Coronary artery (tissue), 2 donors: ENCODE measurements at regions not wholly inside any gene's neighbourhood (a gene's known extent, or its start where the extent isn't known, plus 50 kb on each side); places are given as distances from the start of the nearest gene placed in this dataset.

Experiments used
- DNase-seq: peaks from one replicate; pipeline ENCODE4 v3.0.0-alpha.2; 2017; ENCODE audit warnings: low spot score
- H3K27ac ChIP-seq, 2 donors: fragments of 200-600 bp; sonication (generic); one replicate each; pipeline ENCODE4 v1.5.1; 2016 to 2019
- H3K4me3 ChIP-seq: fragments of 200-600 bp; sonication (generic); 2 replicates; pipeline ENCODE4 v1.5.1; 2016; ENCODE audit warnings: mild to moderate bottlenecking, moderate library complexity
- CTCF ChIP-seq: fragments of 200-600 bp; sonication (generic); IDR thresholded peaks from one replicate; pipeline ENCODE4 v1.5.1; 2019; ENCODE audit warnings: antibody characterized with exemption

DNA sequence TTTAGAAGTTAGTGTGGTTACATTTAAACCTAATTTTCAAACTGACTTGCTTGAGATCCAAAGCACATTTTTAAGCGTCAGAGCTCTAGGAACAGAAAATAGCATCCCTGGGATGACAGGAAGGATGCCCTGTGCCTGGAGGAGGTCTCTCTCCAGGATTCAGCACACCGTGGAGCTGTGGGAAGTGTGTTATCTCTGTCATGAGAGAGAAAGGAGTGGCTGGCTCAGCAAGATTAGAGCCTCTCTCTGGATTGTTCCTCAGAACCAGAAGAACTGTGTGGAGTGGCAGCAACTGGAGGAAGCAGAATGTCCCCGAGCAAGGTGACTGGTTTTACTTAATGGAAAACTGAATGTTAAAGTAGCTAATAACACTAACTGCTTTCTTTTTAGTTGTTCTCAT lies 233.6 kb upstream of the TGFBR2 start:
- TF ChIP-seq CTCF = no peak
- H3K27ac ChIP-seq = no peak overlapping the region
- no peak for DNase-seq
- no peak overlapping the region for H3K4me3 ChIP-seq

GRCh38 chr3:30384546-30385072 lies 221.8 kb upstream of the TGFBR2 start:
- H3K27ac ChIP-seq = no peak overlapping the region
- TF ChIP-seq CTCF = no peak
- no peak for DNase-seq
- no peak overlapping the region for H3K4me3 ChIP-seq

DNA sequence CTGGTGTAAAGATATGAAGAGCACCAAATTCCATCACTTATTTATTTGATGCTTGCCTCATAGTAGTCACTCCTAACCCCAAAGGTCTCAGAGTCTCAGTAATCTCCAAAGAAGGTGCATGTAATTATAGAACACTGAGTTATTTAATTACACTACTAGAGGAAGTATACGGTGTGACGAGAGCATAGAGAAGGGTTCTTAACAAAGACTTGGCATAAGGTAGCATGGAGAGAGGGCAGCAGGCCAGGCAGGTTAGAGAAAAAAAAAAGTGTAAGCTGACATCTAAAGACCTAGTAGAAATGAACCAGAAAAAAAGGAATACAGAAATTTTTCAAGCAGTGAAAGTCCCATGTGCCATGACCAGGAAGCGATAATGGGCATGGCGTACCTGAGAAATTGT lies 213.3 kb upstream of the TGFBR2 start:
- no peak for TF ChIP-seq CTCF
- Histone ChIP-seq H3K4me3 (no peak overlapping the region), H3K27ac (no peak overlapping the region)
- DNase-seq = no peak

GRCh38 chr3:30397030-30397429 lies 209.4 kb upstream of the TGFBR2 start:
- TF ChIP-seq CTCF = no peak
- DNase-seq = no peak
- Histone ChIP-seq H3K27ac (no peak overlapping the region), H3K4me3 (no peak overlapping the region)

- Histone ChIP-seq H3K4me3 (no peak overlapping the region), H3K27ac (no peak overlapping the region)
- no peak for TF ChIP-seq CTCF
- DNase-seq = no peak
These were observed 206.8 kb upstream of the TGFBR2 start for GRCh38 chr3:30399394-30400181.

DNA sequence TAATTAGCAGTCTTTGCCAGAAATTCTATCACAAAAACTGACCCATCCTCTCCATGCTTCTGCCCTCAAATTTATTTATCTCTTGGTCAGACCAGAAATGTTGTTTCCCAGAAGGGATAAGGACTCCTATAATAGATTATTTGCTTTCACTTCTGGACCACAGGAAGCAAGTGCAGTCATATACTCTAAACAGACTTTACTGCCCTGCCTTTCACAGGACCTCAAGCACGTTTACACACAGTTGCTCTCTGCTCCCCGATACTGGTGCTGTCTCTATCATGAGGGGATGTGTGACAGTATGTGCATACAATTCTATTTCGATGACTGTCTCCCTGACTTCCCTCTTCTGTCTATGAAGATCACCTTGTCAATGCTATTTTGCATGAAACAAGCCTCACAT lies 205.5 kb upstream of the TGFBR2 start:
- DNase-seq = no peak
- TF ChIP-seq CTCF = no peak
- Histone ChIP-seq H3K27ac (no peak overlapping the region), H3K4me3 (peak overlapping the region; percentile 34)

DNA sequence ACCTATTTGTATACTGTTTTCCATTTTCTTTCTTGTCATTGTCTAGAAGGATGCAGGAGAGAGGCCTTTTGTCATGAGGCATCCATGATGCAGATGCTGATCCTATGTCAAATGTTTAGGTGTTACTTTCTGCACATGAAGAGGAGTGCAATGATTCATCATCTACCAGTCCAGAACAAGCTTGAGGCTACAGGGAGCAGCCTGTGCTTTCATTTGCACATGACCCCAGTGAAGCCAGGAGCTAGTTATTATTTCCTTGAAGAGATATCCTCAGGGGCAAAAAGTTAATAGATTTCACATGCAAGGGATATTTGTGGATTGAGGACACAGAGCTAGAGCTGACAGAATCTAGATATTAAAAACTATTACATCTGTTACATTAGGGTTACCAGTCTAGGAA lies 204.4 kb upstream of the TGFBR2 start:
- TF ChIP-seq CTCF = no peak
- no peak overlapping the region for H3K27ac ChIP-seq
- no peak for DNase-seq
- H3K4me3 ChIP-seq = no peak overlapping the region
